ENCODE measurements at regions not wholly inside any gene's neighbourhood (a gene's known extent, or its start where the extent isn't known, plus 50 kb on each side); places are given as distances from the start of the nearest gene placed in this dataset.

GRCh38 chr5:3526551-3527185 is 69.0 kb upstream of the IRX1 start:
- TF ChIP-seq POLR2AphosphoS5 (IDR thresholded peaks at IDR 0.05) (no peak), CTCF (IDR thresholded peaks at IDR 0.05) (no peak), EP300 (IDR thresholded peaks at IDR 0.05; ENCODE audit: low read depth) (no peak), POLR2A (IDR thresholded peaks at IDR 0.05) (no peak)

Data from transverse colon (tissue), 4 donors.